HepG2 (cell line): ENCODE measurements at regions not wholly inside any gene's neighbourhood (a gene's known extent, or its start where the extent isn't known, plus 50 kb on each side); places are given as distances from the start of the nearest gene placed in this dataset.

Source experiments
- ATAC-seq: fragments of 200-7000 bp; cut with Tn5 transposase; 3 replicates; pipeline ENCODE4 v1.9.1; 2020; ENCODE audit warnings: mild to moderate bottlenecking, moderate library complexity
- BruUV-seq: library from RNA; stranded (reverse); fragments of 400-500 nt; replicated peaks from 2 replicates; lab custom pipeline; 2021; lab: Mats Ljungman, UMichigan
- CTCF ChIA-PET: fragments of 300-600 bp; formaldehyde crosslinking; extraction: SDS; loops from one replicate; lab custom pipeline; 2021; ENCODE audit warnings: low total read pairs, inconsistent platforms, low intra/inter-chr PET ratio; lab: Yijun Ruan, JAX
- POLR2A ChIA-PET: fragments of 350-600 bp; sonication (Branson Sonifier 250); formaldehyde crosslinking; loops from one replicate; lab custom pipeline; 2020; ENCODE audit warnings: antibody characterized with exemption, inconsistent platforms; lab: Yijun Ruan, JAX
- DNase-seq: peaks from one replicate; pipeline ENCODE4 v3.0.0-alpha.2; 2015; ENCODE audit warnings: low spot score
- FAIRE-seq: peaks from 3 replicates; lab custom pipeline; 2011; peaks lifted over from hg19 to GRCh38; lab: Jason Lieb, UNC
- H2AFZ ChIP-seq: one replicate; pipeline ENCODE4 v1.6.1; 2011; ENCODE audit warnings: low read length, inconsistent platforms
- H3K27ac ChIP-seq: fragments of 300-600 bp; 3 replicates; pipeline ENCODE4 v1.8.0; 2011; ENCODE audit warnings: mixed run types, mild to moderate bottlenecking, mixed read lengths, low read length, inconsistent platforms; ENCODE audit not compliant: insufficient read depth; ENCODE audit errors: extremely low read length
- H3K27me3 ChIP-seq, 2 experiments: fragments of 200-600 bp in 1 of 2; 2 replicates in 1 of 2; 3 replicates in 1 of 2; pipeline versions ENCODE4 v1.6.0 to v1.8.0; 2011; ENCODE audit warnings: low read length in 2 of 2, mild to moderate bottlenecking in 2 of 2, moderate library complexity in 2 of 2, inconsistent platforms in 1 of 2; ENCODE audit not compliant: insufficient read depth in 2 of 2, control insufficient read depth in 1 of 2
- H3K36me3 ChIP-seq, 2 experiments: fragments of 200-600 bp in 1 of 2; replicated peaks in 1 of 2; 2 replicates in 1 of 2; 3 replicates in 1 of 2; pipeline versions ENCODE4 v1.5.1 to v1.8.0; 2011; ENCODE audit warnings: low read length in 2 of 2, inconsistent platforms in 1 of 2; ENCODE audit not compliant: insufficient read depth in 2 of 2, control insufficient read depth in 1 of 2
- H3K4me1 ChIP-seq: 2 replicates; pipeline ENCODE4 v1.5.1; 2012; ENCODE audit warnings: low read length, inconsistent platforms; ENCODE audit not compliant: insufficient read depth
- H3K4me2 ChIP-seq: 2 replicates; pipeline ENCODE4 v1.6.0; 2011; ENCODE audit warnings: low read depth, low read length, inconsistent platforms
- H3K4me3 ChIP-seq, 3 experiments: fragments of 200-600 bp in 1 of 3; sonication (generic), shearing (Covaris generic) in 1 of 3; replicated peaks in 1 of 3; 2 replicates each; pipeline ENCODE4 v1.5.1; 2011 to 2016; ENCODE audit warnings: low read length in 3 of 3, inconsistent platforms in 2 of 3, low read depth in 2 of 3, mild to moderate bottlenecking in 2 of 3, control low read depth in 1 of 3, mixed read lengths in 1 of 3; ENCODE audit not compliant: insufficient read depth in 1 of 3
- H3K79me2 ChIP-seq: one replicate; pipeline ENCODE4 v1.6.1; 2011; ENCODE audit warnings: low read length, inconsistent platforms; ENCODE audit not compliant: insufficient read depth
- H3K9ac ChIP-seq: 2 replicates; pipeline ENCODE4 v1.6.0; 2011; ENCODE audit warnings: mild to moderate bottlenecking, low read depth, low read length, inconsistent platforms; ENCODE audit not compliant: insufficient read depth
- H3K9me3 ChIP-seq: 2 replicates; pipeline ENCODE4 v1.5.1; 2012; ENCODE audit warnings: mild to moderate bottlenecking, low read length
- H4K20me1 ChIP-seq: 2 replicates; pipeline ENCODE4 v1.6.0; 2011; ENCODE audit warnings: inconsistent platforms, mild to moderate bottlenecking, low read length, moderate library complexity; ENCODE audit not compliant: insufficient read depth
- CEBPZ ChIP-seq: IDR thresholded peaks from 2 replicates; pipeline ENCODE4 v1.6.1; 2012; ENCODE audit warnings: low read length, improper control_type of control experiment
- GPN1 ChIP-seq: sonication (generic); formaldehyde crosslinking; IDR thresholded peaks from 2 replicates; pipeline ENCODE4 v1.5.1; 2020; ENCODE audit warnings: missing genetic modification reagents, borderline replicate concordance
- GTF2F1 ChIP-seq: fragments of 150-350 bp; IDR thresholded peaks from 2 replicates; pipeline ENCODE4 v1.6.1; 2014; ENCODE audit warnings: low read length
- HMGXB4 ChIP-seq, 2 experiments: sonication (generic) in 1 of 2; formaldehyde crosslinking in 1 of 2; IDR thresholded peaks; 2 replicates each; pipeline versions ENCODE4 v1.4.0 to v1.6.1; 2018 to 2020; ENCODE audit warnings: missing genetic modification reagents in 2 of 2, borderline replicate concordance in 1 of 2, low read depth in 1 of 2, mild to moderate bottlenecking in 1 of 2, missing biosample characterization in 1 of 2
- PTBP1 ChIP-seq: fragments of 200-400 bp; formaldehyde crosslinking; IDR thresholded peaks from 2 replicates; pipeline ENCODE4 v1.6.1; 2018; ENCODE audit warnings: low read length, low read depth; ENCODE audit not compliant: poor library complexity, severe bottlenecking
- ZFP36L2 ChIP-seq: sonication (generic); formaldehyde crosslinking; IDR thresholded peaks from 2 replicates; pipeline ENCODE4 v1.4.0; 2020; ENCODE audit warnings: missing genetic modification reagents
- ZNF30 ChIP-seq: sonication (generic); formaldehyde crosslinking; IDR thresholded peaks from 2 replicates; pipeline ENCODE4 v1.5.0; 2020; ENCODE audit warnings: mild to moderate bottlenecking, missing genetic modification reagents
- WGBS: methylation state at CpG from one replicate; pipeline ENCODE4 v1.1.6; 2017; ENCODE audit warnings: low lambda C conversion rate; 5-methylcytosine and 5-hydroxymethylcytosine counted together
- in situ Hi-C: cut with HindIII; loops from 2 replicates; pipeline ENCODE4 v1.10.0; 2017; ENCODE audit warnings: low pct_unique_long_range_greater_than_20kb; ENCODE audit not compliant: extremely low pct_ligation_motif_present
- intact Hi-C: fragments of 100-400 bp; cut with micrococcal nuclease; formaldehyde crosslinking; loops from one replicate; pipeline ENCODE4 v1.10.0; 2022; ENCODE audit not compliant: unreplicated experiment
- TF ChIP-seq, protein P1 (sequence below): sonication (generic); formaldehyde crosslinking; IDR thresholded peaks from 2 replicates; pipeline ENCODE4 v1.4.0; 2020; ENCODE audit warnings: mild to moderate bottlenecking, missing genetic modification reagents

DNA sequence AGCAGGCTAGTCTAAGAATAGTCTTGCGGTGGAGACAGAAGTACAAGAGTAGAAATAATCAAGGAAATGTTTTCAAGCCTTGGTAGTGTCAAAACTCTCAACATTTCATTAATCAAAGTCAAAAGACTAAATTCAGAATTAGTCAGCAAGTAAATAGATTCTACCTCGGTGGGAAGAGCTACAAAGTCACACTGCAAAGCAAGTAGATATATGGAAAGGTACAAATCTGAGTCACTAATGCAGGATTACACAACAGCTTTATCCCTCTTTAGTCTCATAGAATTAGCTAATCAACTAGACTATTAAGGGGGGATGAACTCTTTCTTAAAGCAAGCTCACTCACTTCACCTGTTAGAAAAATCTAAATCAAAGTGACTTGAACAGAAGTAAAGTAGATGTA is 568.7 kb upstream of the CNTNAP5 start:
- peaks cover 89% of the 10 kb centered on the region for H3K9me3 ChIP-seq
- ChIA-PET POLR2A (no interaction called here), CTCF (no interaction called here)
- no peak overlapping the region for H3K27ac ChIP-seq
- no peak overlapping the region for H2AFZ ChIP-seq
- FAIRE-seq (no peak), DNase-seq (no peak), ATAC-seq (no peak)
- no peaks in the 10 kb centered on the region for H3K27me3 ChIP-seq
- intact Hi-C loops (no loop called here), in situ Hi-C loops (no loop called here)
- H3K4me2 ChIP-seq: no peak overlapping the region
- H4K20me1 ChIP-seq: no peaks in the 10 kb centered on the region
- TF ChIP-seq GPN1 (CRISPR knock-in tag) (no peak), GTF2F1 (no peak), CEBPZ (no peak), ZFP36L2 (CRISPR knock-in tag) (no peak), ZNF30 (no peak), HMGXB4 (CRISPR knock-in tag; IDR thresholded peaks at IDR 0.05; ENCODE audit: borderline replicate concordance in 1 of 2, low read depth in 1 of 2) (no peak), PTBP1 (no peak)
- TF ChIP-seq, protein P1, sequence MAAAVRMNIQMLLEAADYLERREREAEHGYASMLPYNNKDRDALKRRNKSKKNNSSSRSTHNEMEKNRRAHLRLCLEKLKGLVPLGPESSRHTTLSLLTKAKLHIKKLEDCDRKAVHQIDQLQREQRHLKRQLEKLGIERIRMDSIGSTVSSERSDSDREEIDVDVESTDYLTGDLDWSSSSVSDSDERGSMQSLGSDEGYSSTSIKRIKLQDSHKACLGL (CRISPR knock-in tag): no peak
- no peak overlapping the region for H3K9ac ChIP-seq
- H3K79me2 ChIP-seq: no peaks in the 10 kb centered on the region
- no peak overlapping the region for H3K4me3 ChIP-seq
- no peaks in the 10 kb centered on the region for H3K36me3 ChIP-seq
- 4% methylated on average over 2 of the region's 2 CpGs for WGBS
- no peaks in the 10 kb centered on the region for H3K4me1 ChIP-seq
- no TSS peak for BruUV-seq
